Stomach smooth muscle (tissue), 2 donors: ENCODE measurements at regions not wholly inside any gene's neighbourhood (a gene's known extent, or its start where the extent isn't known, plus 50 kb on each side); places are given as distances from the start of the nearest gene placed in this dataset.

ENCODE experiments used
- H3K27ac ChIP-seq: one replicate; pipeline ENCODE4 v1.7.0; 2013; ENCODE audit warnings: mild to moderate bottlenecking, low read length, inconsistent platforms
- H3K27me3 ChIP-seq, 2 donors: one replicate each; pipeline ENCODE4 v1.7.0; 2013; ENCODE audit warnings: low read length in 2 of 2; ENCODE audit not compliant: insufficient read depth in 2 of 2, control insufficient read depth in 1 of 2
- H3K36me3 ChIP-seq, 2 donors: one replicate each; pipeline ENCODE4 v1.7.0; 2013; ENCODE audit warnings: low read length in 2 of 2; ENCODE audit not compliant: control insufficient read depth in 2 of 2, insufficient read depth in 2 of 2
- H3K4me1 ChIP-seq: one replicate; pipeline ENCODE4 v1.7.0; 2013; ENCODE audit warnings: low read length; ENCODE audit not compliant: control insufficient read depth, insufficient read depth
- H3K4me3 ChIP-seq, 2 donors: one replicate each; pipeline ENCODE4 v1.7.0; 2013; ENCODE audit warnings: low read length in 2 of 2
- H3K9ac ChIP-seq, 2 donors: one replicate each; pipeline ENCODE4 v1.7.0; 2013; ENCODE audit warnings: low read length in 2 of 2, mild to moderate bottlenecking in 1 of 2
- H3K9me3 ChIP-seq, 2 donors: one replicate each; pipeline ENCODE4 v1.7.0; 2013; ENCODE audit warnings: low read length in 2 of 2; ENCODE audit not compliant: control insufficient read depth in 2 of 2
- donor health status: healthy.
- donor health status: Pancreatic carcinoma.

- Histone ChIP-seq H3K9ac (no peak overlapping the region), H3K27ac (no peak overlapping the region), H3K27me3 (peaks cover 3 to 4% of the 10 kb centered on the region in 2 donors), H3K9me3 (no peaks in the 10 kb centered on the region), H3K4me1 (no peaks in the 10 kb centered on the region), H3K4me3 (no peak overlapping the region), H3K36me3 (no peaks in the 10 kb centered on the region)
Observed at GRCh38 chr17:36760425-36760824, 159.0 kb downstream of the MRM1 start.

- H3K4me3 ChIP-seq: no peak overlapping the region
- no peak overlapping the region for H3K27ac ChIP-seq
- H3K9ac ChIP-seq: no peak overlapping the region
- no peaks in the 10 kb centered on the region for H3K4me1 ChIP-seq
- no peaks in the 10 kb centered on the region for H3K36me3 ChIP-seq
- H3K9me3 ChIP-seq: no peaks in the 10 kb centered on the region
- peaks cover 4 to 7% of the 10 kb centered on the region in 2 donors for H3K27me3 ChIP-seq
Observed at GRCh38 chr17:36761203-36761950, 160.0 kb downstream of the MRM1 start.

- H3K27me3 ChIP-seq: peaks cover 16 to 19% of the 10 kb centered on the region in 2 donors
Observed at GRCh38 chr17:36765436-36766043, 164.2 kb downstream of the MRM1 start.

GRCh38 chr17:36768394-36768793, 167.0 kb downstream of the MRM1 start:
- peaks cover 16 to 19% of the 10 kb centered on the region in 2 donors for H3K27me3 ChIP-seq
- no peak overlapping the region for H3K4me3 ChIP-seq

More at GRCh38 chr17:36765436-36766043, 164.2 kb downstream of the MRM1 start:
- H3K4me1 ChIP-seq: no peaks in the 10 kb centered on the region
- no peak overlapping the region for H3K9ac ChIP-seq
- H3K9me3 ChIP-seq: no peaks in the 10 kb centered on the region
- H3K36me3 ChIP-seq: no peaks in the 10 kb centered on the region
- no peak overlapping the region for H3K27ac ChIP-seq
- H3K4me3 ChIP-seq: no peak overlapping the region

GRCh38 chr17:36773039-36773438, 164.2 kb upstream of the LHX1 start:
- Histone ChIP-seq H3K27me3 (peaks cover 6 to 12% of the 10 kb centered on the region in 2 donors), H3K36me3 (no peaks in the 10 kb centered on the region), H3K4me3 (no peak overlapping the region), H3K4me1 (no peaks in the 10 kb centered on the region), H3K9me3 (peaks cover 0 to 4% of the 10 kb centered on the region in 2 donors), H3K9ac (no peak overlapping the region), H3K27ac (no peak overlapping the region)

More at GRCh38 chr17:36768394-36768793, 167.0 kb downstream of the MRM1 start:
- Histone ChIP-seq H3K9ac (no peak overlapping the region), H3K9me3 (no peaks in the 10 kb centered on the region), H3K36me3 (no peaks in the 10 kb centered on the region), H3K4me1 (no peaks in the 10 kb centered on the region), H3K27ac (no peak overlapping the region)

GRCh38 chr17:36777118-36777517, 160.2 kb upstream of the LHX1 start:
- H3K9ac ChIP-seq: no peak overlapping the region
- no peak overlapping the region for H3K27ac ChIP-seq
- H3K4me1 ChIP-seq: no peaks in the 10 kb centered on the region
- no peak overlapping the region for H3K4me3 ChIP-seq
- no peaks in the 10 kb centered on the region for H3K36me3 ChIP-seq
- peaks cover 4 to 18% of the 10 kb centered on the region in 2 donors for H3K27me3 ChIP-seq
- peaks cover 3 to 4% of the 10 kb centered on the region in 2 donors for H3K9me3 ChIP-seq

- Histone ChIP-seq H3K36me3 (no peaks in the 10 kb centered on the region), H3K9me3 (peaks cover 3 to 4% of the 10 kb centered on the region in 2 donors), H3K27me3 (peaks cover 4 to 23% of the 10 kb centered on the region in 2 donors), H3K4me1 (no peaks in the 10 kb centered on the region), H3K27ac (no peak overlapping the region), H3K4me3 (no peak overlapping the region), H3K9ac (no peak overlapping the region)
Observed at GRCh38 chr17:36778448-36778847, 158.8 kb upstream of the LHX1 start.

- Histone ChIP-seq H3K9ac (no peak overlapping the region), H3K4me3 (no peak overlapping the region), H3K27me3 (peaks cover 4 to 23% of the 10 kb centered on the region in 2 donors), H3K36me3 (no peaks in the 10 kb centered on the region), H3K27ac (no peak overlapping the region), H3K4me1 (no peaks in the 10 kb centered on the region), H3K9me3 (peaks cover 3 to 4% of the 10 kb centered on the region in 2 donors)
Observed at GRCh38 chr17:36779550-36779949, 157.7 kb upstream of the LHX1 start.

- Histone ChIP-seq H3K9ac (no peak overlapping the region), H3K27me3 (peaks cover 0 to 21% of the 10 kb centered on the region in 2 donors), H3K36me3 (no peaks in the 10 kb centered on the region), H3K4me3 (no peak overlapping the region), H3K9me3 (peaks cover 0 to under 1% of the 10 kb centered on the region in 2 donors), H3K27ac (no peak overlapping the region), H3K4me1 (no peaks in the 10 kb centered on the region)
Observed at GRCh38 chr17:36784633-36785032, 152.6 kb upstream of the LHX1 start.

GRCh38 chr17:36786867-36787266, 150.4 kb upstream of the LHX1 start:
- Histone ChIP-seq H3K9ac (no peak overlapping the region), H3K4me1 (no peaks in the 10 kb centered on the region), H3K27me3 (peaks cover 13 to 31% of the 10 kb centered on the region in 2 donors), H3K4me3 (no peak overlapping the region), H3K36me3 (no peaks in the 10 kb centered on the region), H3K27ac (no peak overlapping the region), H3K9me3 (peaks cover 0 to 6% of the 10 kb centered on the region in 2 donors)
